DMS 273 (cell line): ENCODE measurements at regions not wholly inside any gene's neighbourhood (a gene's known extent, or its start where the extent isn't known, plus 50 kb on each side); places are given as distances from the start of the nearest gene placed in this dataset.

ENCODE experiments used
- DNase-seq: peaks from one replicate; lab custom pipeline; 2025; ENCODE audit not compliant: unreplicated experiment; lab: John Stamatoyannopoulos, UW

DNA sequence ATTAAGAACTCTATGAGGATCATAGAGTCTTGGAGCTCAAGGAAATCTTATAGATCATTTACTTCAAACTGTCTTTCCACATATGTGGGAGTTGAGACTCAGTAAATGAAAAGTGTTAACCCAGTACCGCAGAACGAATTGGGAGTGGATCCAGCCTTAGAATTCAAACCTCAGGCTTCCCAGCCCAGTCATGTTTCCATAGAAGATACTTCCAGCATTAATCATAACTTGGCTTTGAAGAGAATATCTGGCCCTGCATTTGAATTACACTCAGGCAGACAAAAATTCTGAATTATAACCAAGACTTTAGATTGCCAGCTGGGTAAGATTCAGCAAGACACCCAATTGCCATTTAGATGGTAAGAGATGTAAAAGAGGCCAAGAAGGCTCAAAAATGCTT lies 972.0 kb downstream of the TUSC7 start:
- no peak for DNase-seq

DNA sequence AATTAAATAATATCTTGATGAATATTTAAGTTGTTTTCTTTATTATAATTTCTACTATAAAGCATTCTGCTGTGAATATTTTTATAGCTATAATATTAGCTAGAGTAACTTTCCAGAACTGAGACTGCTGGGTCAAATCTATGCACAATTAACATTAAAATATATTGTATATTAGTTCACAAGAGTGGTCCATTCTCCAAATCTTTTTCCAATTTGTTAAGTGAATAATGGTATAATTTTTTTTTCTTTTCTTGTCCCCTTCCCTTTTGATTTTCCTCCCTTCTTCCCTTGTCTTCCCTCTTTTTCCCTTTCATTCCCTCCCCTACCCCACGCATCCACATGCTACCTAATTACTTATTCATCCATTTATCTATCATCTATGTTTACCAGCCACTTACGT lies 977.5 kb downstream of the TUSC7 start:
- no peak for DNase-seq

DNA sequence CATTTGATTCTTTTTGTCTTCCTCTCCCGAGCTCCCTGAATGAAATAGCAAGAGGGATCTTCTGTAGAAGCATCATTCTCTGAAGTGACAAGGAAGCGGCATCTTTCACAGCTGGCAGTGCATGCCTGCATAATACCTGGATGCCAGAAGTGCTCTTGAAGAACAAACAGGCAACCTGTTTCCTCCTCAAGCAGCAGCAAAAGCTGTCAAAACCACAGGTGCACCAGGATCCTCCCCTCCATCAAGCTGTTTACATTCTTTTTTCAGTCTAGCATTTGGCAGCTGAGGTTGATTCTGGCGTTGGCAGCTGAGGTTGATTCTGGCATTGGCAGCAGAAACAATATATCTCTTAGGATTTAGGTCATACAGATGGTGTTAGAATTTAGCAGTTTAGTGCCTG lies 979.0 kb downstream of the TUSC7 start:
- DNase-seq, result peak; percentile 19

DNA sequence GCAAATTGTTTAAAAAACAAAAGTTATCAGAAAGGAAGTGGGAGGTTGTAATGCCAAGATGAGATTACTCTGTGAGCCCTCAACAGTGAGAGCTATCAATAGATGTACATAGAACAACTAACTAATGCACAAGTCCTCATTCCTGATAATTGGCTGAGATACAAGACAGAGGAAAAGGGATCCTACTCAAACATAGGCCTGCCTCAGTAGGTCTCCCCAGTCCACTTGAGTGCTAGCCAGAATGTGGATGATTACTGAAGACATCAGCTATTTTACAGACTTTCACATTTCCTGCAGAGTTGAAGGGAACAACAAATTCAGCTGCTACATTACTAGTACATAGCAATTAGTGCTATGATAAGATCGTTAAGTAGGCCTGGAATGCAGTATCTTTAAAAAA lies 981.9 kb downstream of the TUSC7 start:
- no peak for DNase-seq

DNA sequence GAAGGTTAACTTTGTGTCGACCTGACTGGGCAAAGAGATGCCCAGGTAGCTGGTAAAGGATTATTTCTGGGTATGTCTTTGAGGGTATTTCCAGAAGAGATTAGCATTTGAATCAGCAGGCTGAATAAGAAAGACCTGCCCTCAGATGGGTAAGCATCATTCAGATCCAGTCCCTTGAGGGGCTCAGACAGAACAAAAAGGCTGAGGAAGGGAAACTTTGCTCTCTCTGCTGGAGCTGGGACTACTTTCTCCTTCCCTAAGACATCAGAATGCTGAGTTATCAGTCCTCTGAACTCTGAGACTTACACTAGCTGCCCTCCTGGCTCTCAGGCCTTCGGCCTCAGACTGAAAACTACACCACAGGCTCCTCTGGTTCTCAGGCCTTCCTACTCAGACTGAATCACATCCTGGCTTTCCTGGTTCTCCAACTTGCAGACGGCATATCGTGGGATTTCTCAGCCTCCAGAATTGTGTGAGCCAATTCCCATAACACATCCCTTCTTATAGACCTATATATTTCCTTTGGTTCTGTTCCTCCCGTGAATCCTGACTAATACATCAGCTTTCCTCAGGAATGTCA lies 982.9 kb downstream of the TUSC7 start:
- no peak for DNase-seq

DNA sequence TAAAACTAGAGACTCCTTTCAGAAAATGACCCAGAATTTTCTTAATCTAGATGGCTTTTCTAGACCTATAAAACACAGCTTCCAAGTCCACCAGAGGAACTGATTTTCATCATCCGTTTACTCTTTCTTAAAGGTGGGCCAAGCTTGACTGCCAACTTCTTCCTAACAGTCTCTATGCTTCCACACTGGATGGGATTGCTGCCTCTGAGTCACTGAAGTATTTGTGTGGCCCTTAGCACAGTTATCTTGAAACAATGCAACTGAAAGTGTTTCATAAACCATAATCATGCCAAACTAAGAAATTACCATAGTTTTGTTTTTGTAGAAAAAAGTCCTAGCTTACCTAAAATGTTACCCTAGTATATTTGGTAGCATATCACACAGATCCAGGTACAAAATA lies 985.7 kb downstream of the TUSC7 start:
- no peak for DNase-seq

DNA sequence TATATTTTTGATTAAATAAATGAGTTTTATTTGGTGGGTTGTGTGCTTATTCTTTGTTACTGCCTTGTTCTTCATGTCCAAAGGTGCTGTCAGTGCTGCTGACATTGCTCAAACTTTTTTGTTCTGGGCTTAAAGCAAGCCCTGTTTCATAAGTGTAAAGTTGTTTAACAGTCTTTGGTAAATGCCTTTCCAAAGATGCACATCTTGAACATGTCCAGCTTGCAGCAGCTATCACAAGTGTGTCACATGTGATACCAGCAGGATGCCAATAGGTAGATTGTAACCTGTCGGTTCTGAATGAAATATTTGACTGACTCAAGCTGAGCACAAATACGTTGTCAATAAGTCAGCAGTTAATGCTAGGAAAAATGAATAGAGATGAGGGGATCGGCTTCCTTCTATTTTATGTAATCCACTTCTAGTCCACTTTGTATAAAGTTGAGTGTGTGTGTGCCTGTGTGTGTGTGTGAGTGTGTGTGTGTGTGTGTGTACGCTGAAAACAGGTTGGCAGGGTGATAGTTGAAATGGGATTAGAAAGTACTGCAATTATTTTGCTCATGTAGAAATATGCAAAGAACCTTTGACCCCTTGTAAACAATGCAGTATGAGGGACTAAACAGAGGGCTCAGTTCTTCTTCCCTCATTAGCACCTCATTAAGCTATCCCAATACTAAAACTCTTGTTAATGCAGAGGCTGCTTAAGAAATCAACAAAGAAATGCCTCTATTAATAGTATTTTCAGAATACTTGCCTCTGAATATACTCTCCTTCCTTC lies 986.5 kb downstream of the TUSC7 start:
- DNase-seq, result no peak

DNA sequence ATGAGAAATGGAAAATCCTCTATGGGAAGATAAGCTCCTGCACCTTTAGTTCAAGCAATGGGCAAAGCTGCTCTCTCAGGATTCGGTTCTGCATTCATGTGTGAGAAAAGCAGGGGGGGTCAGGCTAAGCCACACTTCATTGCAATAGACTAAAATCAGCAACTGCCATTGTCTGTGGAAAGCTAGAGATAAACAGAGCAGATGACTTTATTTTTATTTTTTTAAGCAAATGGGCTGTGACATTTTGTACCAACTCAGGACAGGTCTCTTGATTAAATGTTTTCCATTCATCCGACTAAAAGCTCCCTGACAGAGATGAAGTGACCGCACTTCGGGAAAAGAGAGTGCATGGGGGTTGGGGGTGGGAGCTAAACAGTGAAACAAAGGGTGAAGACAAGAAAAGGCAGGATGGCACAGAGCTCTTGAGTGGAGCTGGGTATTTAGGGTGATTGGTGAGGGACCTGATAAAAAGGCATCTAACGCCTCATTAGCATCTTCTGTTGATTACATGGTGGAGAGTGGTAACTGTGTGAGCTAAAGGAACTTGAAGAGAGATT lies 987.4 kb downstream of the TUSC7 start:
- DNase-seq, result no peak

DNA sequence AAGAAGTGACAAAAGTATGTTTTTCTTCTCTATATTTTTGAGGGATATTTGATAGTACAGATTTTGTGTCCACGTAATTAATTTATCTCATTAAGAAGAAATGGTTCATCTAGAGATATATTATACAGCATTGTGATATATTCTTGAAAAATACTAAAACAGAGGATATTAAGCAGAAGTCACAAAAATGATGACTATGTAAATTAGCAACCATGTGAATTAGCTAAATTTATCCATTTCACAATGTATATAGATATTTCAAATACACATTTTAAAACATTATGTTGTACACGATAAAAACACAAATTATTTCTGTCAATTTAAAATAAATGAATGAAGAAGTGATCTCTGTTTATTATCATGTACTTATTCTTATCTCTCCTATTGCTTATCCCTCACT lies 989.5 kb downstream of the TUSC7 start:
- no peak for DNase-seq

DNA sequence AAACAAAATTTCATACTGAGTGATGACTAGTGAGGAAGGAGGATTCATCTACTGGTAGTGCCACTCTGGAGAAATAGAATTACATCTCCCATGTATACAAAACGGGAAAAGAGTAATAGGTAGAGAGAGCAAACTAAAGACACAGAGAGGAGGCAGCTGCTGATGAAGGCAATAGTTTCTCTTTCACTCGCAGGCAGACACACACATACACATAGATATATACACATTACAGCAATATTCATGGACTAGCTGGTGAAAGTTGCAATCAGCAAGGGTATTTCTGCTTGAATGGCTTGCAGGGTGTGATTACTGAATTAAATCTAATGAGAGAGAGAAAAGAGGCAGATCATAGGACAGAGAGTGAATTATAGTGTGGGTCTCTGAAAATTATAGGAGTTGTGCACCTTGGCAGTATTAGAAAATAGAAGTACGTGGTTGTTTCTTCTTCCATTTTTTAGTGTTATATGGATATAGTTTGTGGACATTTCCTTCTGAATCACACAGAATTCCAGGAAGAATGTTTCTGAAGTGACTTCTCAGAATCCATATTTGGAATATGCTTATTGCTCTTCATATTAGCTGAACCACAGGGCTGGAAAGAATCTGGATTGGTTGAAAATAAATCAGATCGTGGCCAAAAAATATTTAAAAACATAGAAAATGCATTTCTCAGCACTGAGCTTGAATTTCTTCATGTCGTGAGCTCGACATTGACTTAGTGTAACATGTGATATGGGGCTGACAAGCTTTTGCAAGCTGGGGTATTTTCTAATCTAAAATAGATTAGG lies 991.2 kb downstream of the TUSC7 start:
- DNase-seq, result no peak

DNA sequence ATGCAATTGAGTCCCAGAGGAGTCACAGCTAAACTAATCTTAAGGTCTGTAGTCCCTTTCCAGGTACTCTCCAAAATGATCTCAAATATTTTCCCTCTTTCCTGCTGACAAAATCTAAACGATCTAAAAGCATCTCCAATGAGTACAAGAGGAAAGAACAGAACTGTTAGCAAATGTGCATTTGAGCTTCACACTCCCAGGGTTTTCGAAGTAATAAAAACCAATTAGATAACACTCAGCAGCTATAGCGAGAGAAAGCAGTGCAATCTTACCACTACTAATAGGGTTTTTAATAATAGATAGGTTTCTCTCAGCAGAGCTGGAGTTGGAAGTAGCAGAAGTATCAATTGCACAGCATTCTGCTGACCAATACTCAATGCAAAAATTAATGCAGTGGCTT lies 995.4 kb downstream of the TUSC7 start:
- no peak for DNase-seq

DNA sequence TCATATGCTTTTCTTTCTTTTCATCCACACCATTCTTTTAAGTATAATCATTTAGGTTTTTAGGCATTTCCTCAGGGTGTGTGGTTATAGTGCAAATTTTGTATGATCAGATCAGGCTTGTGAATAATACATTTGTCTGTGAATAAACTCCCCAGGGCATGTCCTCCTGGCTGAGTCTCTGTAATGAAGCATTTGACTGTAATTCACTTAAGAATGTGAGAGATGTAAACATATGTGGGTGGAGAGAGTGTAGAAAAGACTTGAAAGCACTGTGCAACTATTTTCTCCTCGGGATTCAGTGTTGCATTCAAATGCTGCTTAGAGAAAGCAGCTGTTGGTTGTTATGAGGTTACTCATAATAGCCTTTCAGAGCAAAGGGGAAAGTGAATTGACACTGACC lies 996.5 kb downstream of the TUSC7 start:
- DNase-seq, result no peak

DNA sequence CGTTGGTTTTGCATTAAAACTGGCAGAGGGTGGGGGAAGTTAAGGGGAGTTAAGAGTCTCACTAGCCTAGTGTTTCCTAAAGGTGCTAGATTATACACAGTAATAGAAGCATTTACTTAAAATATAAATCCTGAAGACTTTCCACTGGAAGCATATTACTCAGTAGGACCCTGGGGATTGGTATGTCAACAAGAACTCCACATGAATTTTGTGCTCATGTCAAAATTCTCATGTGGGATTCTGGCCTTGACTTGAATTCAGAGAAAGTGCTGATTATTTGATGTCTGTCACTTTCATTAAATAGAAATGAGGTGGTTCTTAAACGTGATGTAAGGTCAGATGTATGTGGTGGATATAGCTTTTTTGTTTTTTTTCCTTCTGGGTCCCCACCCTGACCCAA lies 997.2 kb downstream of the TUSC7 start:
- DNase-seq, result no peak

DNA sequence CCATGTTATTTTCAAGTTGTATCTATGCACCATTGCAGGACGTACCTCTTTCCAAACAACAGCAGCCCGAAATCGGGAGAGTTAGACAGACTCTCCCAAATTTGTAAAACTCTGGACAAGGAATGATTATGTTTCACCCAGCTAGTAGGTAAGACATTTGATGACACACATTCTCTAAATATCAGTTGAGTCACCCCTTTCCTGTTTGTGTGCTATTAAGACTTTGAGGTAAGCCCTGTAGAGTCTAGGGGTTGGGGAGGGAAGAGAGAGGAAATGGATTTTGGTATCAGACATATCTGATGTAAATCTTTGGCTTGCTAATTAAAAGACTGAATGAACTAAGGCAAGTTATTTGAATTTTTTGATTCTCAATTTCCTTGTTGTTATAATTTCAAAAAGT lies 999.0 kb downstream of the TUSC7 start:
- DNase-seq, result no peak

DNA sequence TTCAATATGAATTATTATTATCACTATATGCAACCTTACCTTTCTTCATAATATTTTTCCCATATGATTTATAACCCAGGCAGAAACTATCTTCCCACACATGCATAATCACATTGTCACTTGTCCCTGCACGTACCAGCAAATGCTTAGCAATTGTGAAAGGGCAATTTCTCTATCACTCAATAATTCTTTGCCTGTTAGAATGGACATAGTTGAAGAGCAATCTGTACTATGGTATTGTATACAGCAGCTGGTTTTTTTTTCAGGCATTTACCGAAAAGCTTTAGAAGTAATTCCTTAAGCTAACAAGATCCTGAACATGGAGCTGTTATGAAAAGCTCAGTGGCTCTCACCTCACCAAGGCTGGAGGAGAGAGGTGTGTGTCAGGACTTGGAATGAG lies 999.5 kb downstream of the TUSC7 start:
- no peak for DNase-seq

DNA sequence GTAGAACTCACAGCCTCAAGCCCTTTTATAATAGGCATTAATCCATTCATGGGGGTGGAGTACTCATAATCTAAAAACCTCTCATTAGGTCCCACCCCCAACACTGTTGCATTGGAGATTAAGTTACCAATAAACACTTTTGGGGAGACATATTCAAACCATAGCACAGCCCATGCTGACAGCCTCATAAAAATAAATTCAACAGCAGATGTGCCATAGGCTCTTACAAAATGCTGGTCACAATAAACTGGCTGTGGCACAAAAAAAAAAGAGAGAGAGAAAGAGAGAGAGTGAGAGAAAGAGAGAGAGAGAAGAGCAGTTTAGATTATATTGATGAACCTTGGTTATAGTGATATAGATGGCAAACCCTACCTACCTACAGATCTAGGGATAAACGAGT lies 1000.9 kb downstream of the TUSC7 start:
- peak; percentile 15 for DNase-seq

DNA sequence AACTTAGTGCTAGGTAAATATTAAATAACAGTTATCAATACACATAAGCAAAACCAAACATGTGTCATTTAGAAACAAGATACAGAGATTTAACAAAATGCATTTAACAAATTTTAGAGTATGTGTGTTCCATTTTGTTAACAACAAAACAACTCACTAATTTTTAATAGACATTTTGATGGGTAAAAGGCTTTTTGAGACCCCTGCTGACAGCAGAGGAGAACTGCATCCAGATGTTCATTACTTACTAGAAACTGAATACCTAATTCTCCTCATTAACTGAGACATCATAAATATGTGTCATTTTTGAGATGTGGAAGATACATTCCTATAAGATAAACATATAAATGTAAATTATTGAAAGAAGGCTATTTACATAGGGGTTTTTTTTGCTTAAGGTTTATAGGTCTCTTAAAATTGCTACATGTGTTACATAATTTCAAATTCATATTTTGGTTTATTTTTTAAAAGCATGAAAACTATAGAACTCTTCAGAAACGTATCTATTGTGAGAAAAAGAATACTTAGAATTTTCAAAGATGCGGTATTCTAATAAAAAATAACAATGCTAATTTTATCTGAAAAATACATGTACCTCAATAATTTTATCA lies 1009.8 kb downstream of the TUSC7 start:
- DNase-seq, result peak; percentile 71

DNA sequence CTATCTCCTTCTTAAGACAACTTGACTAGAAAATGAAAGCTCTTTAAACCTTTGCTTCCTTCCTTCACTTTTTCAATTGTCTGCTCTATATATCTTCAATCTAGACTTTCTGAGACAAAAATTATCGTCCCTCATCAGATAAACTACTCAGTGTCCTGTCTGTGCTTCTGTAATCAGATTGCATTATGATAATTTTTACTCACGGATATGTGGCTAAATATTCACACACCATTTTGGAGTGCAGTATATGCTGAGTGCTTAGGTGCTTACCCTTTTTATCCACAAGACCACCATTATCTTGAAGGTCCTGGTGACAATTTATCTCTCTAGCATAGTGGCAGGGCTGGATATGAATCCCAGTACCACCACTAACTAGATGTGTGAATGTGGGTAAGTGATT lies 1012.3 kb downstream of the TUSC7 start:
- no peak for DNase-seq

DNA sequence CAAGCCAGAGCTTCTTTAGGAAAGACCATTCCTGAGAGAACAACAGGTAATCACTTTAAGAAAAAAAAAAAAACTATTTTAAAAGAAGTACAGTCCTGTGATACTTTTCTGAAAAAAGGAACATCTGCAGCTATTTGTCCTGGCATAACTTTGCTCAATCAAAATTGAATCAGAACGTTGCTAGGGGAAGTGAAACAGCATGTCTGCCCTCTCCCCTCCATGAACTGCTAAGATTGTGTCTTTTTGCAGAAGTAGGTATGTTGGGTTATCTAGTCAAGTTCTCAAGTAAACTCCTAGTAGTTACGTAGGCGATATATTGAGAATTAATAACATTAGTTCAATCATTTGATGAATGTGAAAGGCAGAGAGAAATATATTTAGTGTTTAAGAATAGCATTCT lies 1013.3 kb downstream of the TUSC7 start:
- no peak for DNase-seq

DNA sequence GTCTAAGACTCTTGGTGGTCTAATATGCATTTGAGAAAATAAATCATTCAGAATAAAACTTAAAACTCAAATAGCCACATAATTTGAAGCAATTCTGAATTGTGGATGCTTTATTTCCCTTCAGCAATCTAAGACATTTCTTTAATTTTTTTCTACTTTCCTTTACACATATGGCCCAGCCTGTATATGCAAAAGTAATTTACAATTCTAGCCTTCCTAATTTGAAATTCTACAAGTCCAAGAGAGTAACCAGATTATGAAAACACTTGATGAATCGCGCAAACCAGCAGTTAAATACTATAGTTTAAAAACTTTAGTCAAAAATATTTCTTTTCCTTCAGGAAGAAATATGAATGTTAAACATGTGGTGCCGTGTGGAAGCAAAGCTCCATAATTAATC lies 1014.2 kb downstream of the TUSC7 start:
- no peak for DNase-seq

DNA sequence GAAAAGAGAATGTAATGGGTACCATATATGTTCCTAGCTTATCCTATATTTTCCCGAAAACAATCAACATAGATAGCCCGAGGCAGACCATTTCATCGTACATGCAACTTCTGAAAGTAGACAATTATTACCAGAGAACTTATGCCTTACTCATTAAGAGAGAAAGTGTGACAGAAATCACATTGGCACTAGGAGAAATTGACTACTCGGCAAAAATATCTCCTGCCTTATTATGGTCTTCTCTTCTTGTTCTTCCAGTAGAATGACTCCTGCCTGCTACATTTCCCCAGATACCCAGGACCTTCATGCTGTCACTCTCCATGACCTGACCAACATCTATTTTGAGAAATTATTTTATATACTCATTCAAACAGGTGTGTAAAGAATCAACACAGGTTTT lies 1015.7 kb downstream of the TUSC7 start:
- DNase-seq, result no peak

DNA sequence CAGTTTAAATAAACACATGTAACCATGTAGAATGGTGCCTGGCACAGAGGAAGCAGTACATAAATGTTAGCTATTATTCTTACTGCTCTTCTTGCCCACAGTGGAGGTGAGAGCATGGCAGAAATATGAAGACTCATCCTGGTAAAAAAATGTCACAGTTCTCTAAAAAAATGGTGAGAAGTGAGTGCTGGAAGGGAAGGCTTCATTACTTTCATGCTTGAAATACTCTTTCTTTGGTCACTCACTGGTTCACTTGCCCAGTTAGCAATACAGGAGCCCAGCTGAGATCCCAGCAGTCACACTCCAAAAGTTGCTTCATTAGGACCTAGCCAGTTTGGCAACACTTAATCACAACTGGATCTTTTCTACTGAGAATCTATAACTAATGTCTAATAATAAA lies 1017.2 kb downstream of the TUSC7 start:
- no peak for DNase-seq
